Neural crest cell (in vitro differentiated cells): ENCODE measurements at regions not wholly inside any gene's neighbourhood (a gene's known extent, or its start where the extent isn't known, plus 50 kb on each side); places are given as distances from the start of the nearest gene placed in this dataset.
"Not testable (repeated sequence)": the region's sequence is repeated elsewhere in the genome, so short reads cannot be mapped to it uniquely, and the experiment has no call there.

Experiments
- DNase-seq: peaks from one replicate; pipeline ENCODE4 v3.0.0; 2021; ENCODE audit warnings: low read depth, mixed read lengths, low spot score
- H3K27ac Mint-ChIP-seq: one replicate; pipeline ENCODE4 v1.8.0; 2021; ENCODE audit warnings: mild to moderate bottlenecking, mixed read lengths; ENCODE audit not compliant: unreplicated experiment
- H3K27me3 Mint-ChIP-seq: 2 replicates; pipeline ENCODE4 v1.8.0; 2021; ENCODE audit warnings: low read depth, mild to moderate bottlenecking, mixed read lengths
- H3K36me3 Mint-ChIP-seq: 2 replicates; pipeline ENCODE4 v1.8.0; 2021; ENCODE audit warnings: low read depth, mild to moderate bottlenecking, mixed read lengths
- H3K4me1 Mint-ChIP-seq: 2 replicates; pipeline ENCODE4 v1.8.0; 2021; ENCODE audit warnings: mixed read lengths
- H3K4me3 Mint-ChIP-seq: one replicate; pipeline ENCODE4 v1.8.0; 2021; ENCODE audit warnings: mild to moderate bottlenecking, mixed read lengths
- H3K9me3 Mint-ChIP-seq: 2 replicates; pipeline ENCODE4 v1.8.0; 2021; ENCODE audit warnings: mixed read lengths

- H3K36me3 Mint-ChIP-seq, DNase-seq, H3K27ac Mint-ChIP-seq, H3K9me3 Mint-ChIP-seq, H3K27me3 Mint-ChIP-seq, H3K4me1 Mint-ChIP-seq, H3K4me3 Mint-ChIP-seq: not testable (repeated sequence)
Measured at GRCh38 chr21:10400622-10401361, 120.6 kb upstream of the TPTE start.

DNA sequence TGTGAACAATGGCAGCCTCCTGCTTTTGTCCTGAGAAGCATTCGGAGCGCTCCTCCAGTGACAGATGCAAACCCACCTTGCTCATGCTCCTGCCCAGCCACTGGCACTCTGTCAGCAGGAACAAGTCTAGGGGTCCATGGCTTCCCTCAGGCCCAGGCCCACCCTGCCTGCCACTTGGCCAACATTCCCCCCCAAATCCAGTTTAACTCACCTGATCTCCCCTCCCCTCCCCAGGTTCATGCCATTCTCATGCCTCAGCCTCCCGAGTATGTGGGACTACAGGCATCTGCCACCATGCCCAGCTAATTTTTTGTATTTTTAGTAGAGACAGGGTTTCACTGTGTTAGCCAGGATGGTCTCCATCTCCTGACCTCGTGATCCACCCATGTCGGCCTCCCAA, 118.9 kb upstream of the TPTE start:
- H3K27me3 Mint-ChIP-seq, H3K36me3 Mint-ChIP-seq, H3K9me3 Mint-ChIP-seq, DNase-seq, H3K4me3 Mint-ChIP-seq, H3K27ac Mint-ChIP-seq, H3K4me1 Mint-ChIP-seq: not testable (repeated sequence)

- H3K27ac Mint-ChIP-seq, H3K4me3 Mint-ChIP-seq, H3K36me3 Mint-ChIP-seq, H3K9me3 Mint-ChIP-seq, DNase-seq, H3K27me3 Mint-ChIP-seq, H3K4me1 Mint-ChIP-seq: not testable (repeated sequence)
Measured at GRCh38 chr21:10405331-10405730, 116.1 kb upstream of the TPTE start.

DNA sequence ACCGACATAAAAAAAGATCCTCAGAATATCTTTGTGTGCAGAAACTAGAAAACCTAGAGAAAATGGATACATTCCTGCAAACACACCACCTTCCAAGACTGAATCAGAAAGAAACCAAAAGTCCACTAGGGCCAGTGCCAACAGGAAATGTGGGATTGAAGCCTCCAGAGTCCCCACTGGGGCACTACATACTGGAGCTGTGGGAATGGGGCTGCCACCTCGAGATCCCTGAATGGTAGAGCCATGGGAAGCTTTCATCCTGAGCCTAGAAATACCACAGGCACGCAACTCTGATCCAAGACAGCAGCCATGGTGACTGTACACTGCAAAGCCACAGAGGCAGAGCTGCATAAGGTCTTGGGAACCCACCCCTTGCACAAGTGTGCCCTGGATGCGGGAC, 111.6 kb upstream of the TPTE start:
- DNase-seq, H3K4me1 Mint-ChIP-seq, H3K9me3 Mint-ChIP-seq, H3K27ac Mint-ChIP-seq, H3K27me3 Mint-ChIP-seq, H3K4me3 Mint-ChIP-seq, H3K36me3 Mint-ChIP-seq: not testable (repeated sequence)

GRCh38 chr21:10410354-10410929, 110.9 kb upstream of the TPTE start:
- not testable (repeated sequence) for H3K4me1 Mint-ChIP-seq, H3K36me3 Mint-ChIP-seq, H3K27ac Mint-ChIP-seq, H3K4me3 Mint-ChIP-seq, DNase-seq, H3K9me3 Mint-ChIP-seq, H3K27me3 Mint-ChIP-seq

DNA sequence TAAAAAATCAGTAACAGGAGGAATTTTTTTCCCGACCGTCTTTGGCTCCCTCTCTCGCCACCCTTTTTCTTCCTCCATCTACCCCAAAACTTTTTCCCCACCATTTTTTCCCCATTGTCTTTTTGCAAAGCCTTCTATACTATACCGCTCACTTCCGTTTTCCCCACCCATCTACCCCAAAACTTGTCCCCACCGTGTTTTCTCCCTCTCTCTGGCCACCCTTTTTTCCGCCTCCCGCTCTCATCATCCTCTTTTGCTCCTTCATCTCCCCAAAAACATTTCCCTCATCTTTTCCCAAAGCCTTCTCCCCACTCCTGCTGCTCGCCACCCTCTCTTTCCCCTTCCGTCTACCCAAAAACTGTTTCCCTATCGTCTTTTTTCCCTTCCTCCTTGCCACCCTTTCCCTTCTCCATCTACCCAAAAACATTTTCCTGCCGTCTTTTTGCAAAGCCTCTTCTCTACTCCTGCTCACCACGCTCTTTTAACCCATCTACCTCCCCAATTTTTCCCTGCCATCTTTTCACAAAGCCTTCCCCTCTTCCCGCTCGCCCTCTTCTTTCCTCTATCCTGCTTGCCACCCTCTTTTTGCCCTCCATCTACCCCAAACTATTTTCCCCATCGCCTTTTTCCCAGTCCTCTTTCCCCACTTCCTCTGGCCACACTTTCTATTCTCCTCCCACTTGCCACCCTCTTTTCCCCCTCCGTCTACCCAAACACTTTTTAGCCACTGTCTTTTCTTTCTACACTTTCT, 109.4 kb upstream of the TPTE start:
- H3K27ac Mint-ChIP-seq, H3K4me3 Mint-ChIP-seq, H3K9me3 Mint-ChIP-seq, H3K27me3 Mint-ChIP-seq, DNase-seq, H3K4me1 Mint-ChIP-seq, H3K36me3 Mint-ChIP-seq: not testable (repeated sequence)

GRCh38 chr21:10412928-10413246, 108.5 kb upstream of the TPTE start:
- not testable (repeated sequence) for H3K4me3 Mint-ChIP-seq, H3K27ac Mint-ChIP-seq, H3K9me3 Mint-ChIP-seq, H3K4me1 Mint-ChIP-seq, DNase-seq, H3K36me3 Mint-ChIP-seq, H3K27me3 Mint-ChIP-seq

DNA sequence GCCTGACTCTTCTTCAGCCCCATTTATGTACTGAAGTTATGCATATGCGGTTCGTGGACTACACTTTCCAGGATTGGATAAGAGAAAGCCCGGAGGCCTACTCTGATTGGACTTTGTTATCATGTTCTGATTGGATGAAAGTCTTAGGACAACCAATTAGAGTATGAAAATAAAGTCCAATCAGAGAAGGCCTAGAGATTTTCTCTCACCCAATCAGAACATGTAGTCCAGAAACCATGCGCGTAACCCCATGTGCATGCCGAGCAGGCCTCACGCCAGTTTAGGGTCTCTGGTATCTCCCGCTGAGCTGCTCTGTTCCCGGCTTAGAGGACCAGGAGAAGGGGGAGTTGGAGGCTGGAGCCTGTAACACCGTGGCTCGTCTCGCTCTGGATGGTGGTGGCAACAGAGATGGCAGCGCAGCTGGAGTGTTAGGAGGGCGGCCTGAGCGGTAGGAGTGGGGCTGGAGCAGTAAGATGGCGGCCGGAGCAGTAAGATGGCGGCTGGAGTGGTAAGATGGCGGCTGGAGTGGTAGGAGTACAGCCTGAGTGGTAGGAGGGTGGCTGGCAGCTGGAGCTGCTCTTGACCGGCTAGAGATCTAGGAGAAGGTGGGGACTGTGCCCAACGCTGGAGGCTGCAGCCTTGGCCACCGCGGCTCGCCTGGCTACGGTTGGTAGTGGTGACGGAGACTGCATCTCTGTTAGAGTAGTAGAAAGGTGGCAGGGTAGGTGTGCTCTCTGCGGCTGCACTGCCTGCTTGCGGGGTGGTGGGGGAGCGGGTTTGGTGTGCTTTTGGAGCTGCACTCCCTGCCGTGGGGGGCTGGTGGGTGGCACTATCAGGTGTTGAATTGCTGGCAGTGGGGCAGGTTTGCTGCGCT, 107.9 kb upstream of the TPTE start:
- not testable (repeated sequence) for DNase-seq, H3K36me3 Mint-ChIP-seq, H3K27ac Mint-ChIP-seq, H3K4me3 Mint-ChIP-seq, H3K4me1 Mint-ChIP-seq, H3K9me3 Mint-ChIP-seq, H3K27me3 Mint-ChIP-seq

GRCh38 chr21:10414121-10414924, 107.1 kb upstream of the TPTE start:
- H3K9me3 Mint-ChIP-seq, DNase-seq, H3K27me3 Mint-ChIP-seq, H3K4me3 Mint-ChIP-seq, H3K27ac Mint-ChIP-seq, H3K4me1 Mint-ChIP-seq, H3K36me3 Mint-ChIP-seq: not testable (repeated sequence)

- H3K27ac Mint-ChIP-seq, H3K4me3 Mint-ChIP-seq, H3K9me3 Mint-ChIP-seq: not testable (repeated sequence)
Measured at GRCh38 chr21:10414925-10415254, 106.5 kb upstream of the TPTE start.

DNA sequence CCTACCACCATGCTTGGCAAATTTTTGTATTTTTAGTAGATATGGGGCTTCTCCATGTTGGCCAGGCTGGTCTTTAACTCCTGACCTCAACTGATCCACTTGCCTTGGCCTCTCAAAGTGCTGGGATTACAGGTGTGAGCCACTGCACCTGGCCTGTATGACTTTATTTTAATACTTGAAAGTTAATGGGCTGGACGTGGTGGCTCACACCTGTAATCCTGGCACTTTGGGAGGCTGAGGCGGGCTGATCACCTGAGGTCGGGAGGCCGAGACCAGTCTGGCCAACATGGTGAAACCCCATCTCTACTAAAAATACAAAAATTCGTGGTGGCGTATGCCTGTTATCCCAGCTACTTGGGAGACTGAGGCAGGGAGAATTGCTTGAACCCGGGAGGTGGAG, 105.9 kb upstream of the TPTE start:
- not testable (repeated sequence) for DNase-seq, H3K4me3 Mint-ChIP-seq

More at GRCh38 chr21:10414925-10415254, 106.5 kb upstream of the TPTE start:
- H3K4me1 Mint-ChIP-seq, H3K27me3 Mint-ChIP-seq, DNase-seq, H3K36me3 Mint-ChIP-seq: not testable (repeated sequence)

DNA sequence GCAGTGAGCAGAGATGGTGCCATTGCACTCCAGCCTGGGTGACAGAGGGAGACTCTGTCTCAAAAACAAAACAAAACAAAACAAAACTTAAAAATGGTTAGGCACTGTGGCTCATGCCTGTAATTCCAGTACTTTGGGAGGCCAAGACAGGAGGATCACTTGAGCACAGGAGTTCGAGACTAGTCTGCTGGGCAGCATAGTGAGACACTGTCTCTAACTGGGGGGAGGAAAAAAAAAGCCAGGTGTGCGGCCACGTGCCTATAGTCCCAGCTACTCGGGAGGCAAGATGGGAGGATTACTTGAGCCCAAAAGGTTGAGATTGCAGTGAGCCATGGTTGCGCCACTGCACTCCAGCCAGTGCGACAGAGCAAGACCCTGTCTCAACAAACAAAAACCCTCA, 105.5 kb upstream of the TPTE start:
- H3K4me1 Mint-ChIP-seq, H3K36me3 Mint-ChIP-seq, H3K9me3 Mint-ChIP-seq, H3K27ac Mint-ChIP-seq, DNase-seq, H3K4me3 Mint-ChIP-seq, H3K27me3 Mint-ChIP-seq: not testable (repeated sequence)

More for the DNA sequence above, 105.9 kb upstream of the TPTE start:
- H3K27me3 Mint-ChIP-seq, H3K27ac Mint-ChIP-seq, H3K9me3 Mint-ChIP-seq, H3K4me1 Mint-ChIP-seq, H3K36me3 Mint-ChIP-seq: not testable (repeated sequence)
